H1 (cell line): ENCODE measurements at regions not wholly inside any gene's neighbourhood (a gene's known extent, or its start where the extent isn't known, plus 50 kb on each side); places are given as distances from the start of the nearest gene placed in this dataset.

ENCODE experiments used
- CEBPB ChIP-seq: IDR thresholded peaks from 2 replicates; pipeline ENCODE4 v1.6.1; 2012; ENCODE audit warnings: low read depth, low read length
- CTBP2 ChIP-seq: IDR thresholded peaks from 2 replicates; pipeline ENCODE4 v1.7.0; 2011; ENCODE audit warnings: borderline replicate concordance, mild to moderate bottlenecking, moderate library complexity, mixed read lengths, low read length; ENCODE audit not compliant: insufficient read depth, insufficient read length
- POU5F1 ChIP-seq: IDR thresholded peaks from 2 replicates; pipeline ENCODE4 v1.6.1; 2011; ENCODE audit warnings: low read depth, mild to moderate bottlenecking, low read length, moderate library complexity
- RNF2 ChIP-seq: fragments of 200-900, 300-1000 bp; sonication (generic); IDR thresholded peaks from 2 replicates; pipeline ENCODE4 v1.7.1; 2016; ENCODE audit warnings: borderline replicate concordance, low read depth, mild to moderate bottlenecking, antibody characterized with exemption, low read length; ENCODE audit not compliant: poor library complexity, severe bottlenecking; ENCODE audit errors: missing control alignments
- SAP30 ChIP-seq: fragments of 300-600 bp; sonication (generic); IDR thresholded peaks from 2 replicates; pipeline ENCODE4 v1.7.1; 2012; ENCODE audit warnings: low read length, moderate library complexity, mild to moderate bottlenecking, inconsistent platforms; ENCODE audit not compliant: insufficient read depth, insufficient replicate concordance
- SP1 ChIP-seq: IDR thresholded peaks from 2 replicates; pipeline ENCODE4 v1.6.1; 2011; ENCODE audit warnings: low read depth, low read length
- SRF ChIP-seq: IDR thresholded peaks from 2 replicates; pipeline ENCODE4 v1.6.1; 2011; ENCODE audit warnings: mild to moderate bottlenecking, low read depth, low read length, moderate library complexity
- TBP ChIP-seq: IDR thresholded peaks from 2 replicates; pipeline ENCODE4 v1.6.1; 2011; ENCODE audit warnings: low read depth, low read length, improper control_type of control experiment

GRCh38 chr1:37303884-37304574 lies 170.4 kb upstream of the ZC3H12A start (continued):
- TF ChIP-seq SP1 (no peak), SAP30 (no peak), CTBP2 (no peak), TBP (no peak), RNF2 (no peak), POU5F1 (no peak), SRF (no peak), CEBPB (no peak)
- TF ChIP-seq, all 59 proteins: peak for 0
